Sigmoid colon (tissue), 4 donors: ENCODE measurements at regions not wholly inside any gene's neighbourhood (a gene's known extent, or its start where the extent isn't known, plus 50 kb on each side); places are given as distances from the start of the nearest gene placed in this dataset.

Source experiments
- CTCF ChIP-seq, 4 experiments: fragments of 450-650 bp in 3 of 4; fragments of 200-600 bp in 1 of 4; IDR thresholded peaks; one replicate each; pipeline ENCODE4 v1.5.1; 2016 to 2019; ENCODE audit warnings: antibody characterized with exemption in 4 of 4, mild to moderate bottlenecking in 3 of 4, moderate library complexity in 2 of 4
- EP300 ChIP-seq, 4 donors: sonication (generic); formaldehyde crosslinking; IDR thresholded peaks; one replicate each; pipeline ENCODE4 v1.6.1; 2017; ENCODE audit warnings: antibody characterized with exemption in 4 of 4
- POLR2A ChIP-seq, 2 donors: fragments of 450-650 bp; IDR thresholded peaks; one replicate each; pipeline ENCODE4 v1.6.1; 2016; ENCODE audit warnings: antibody characterized with exemption in 2 of 2, mild to moderate bottlenecking in 2 of 2, moderate library complexity in 2 of 2
- POLR2AphosphoS5 ChIP-seq, 4 donors: sonication (generic); formaldehyde crosslinking; IDR thresholded peaks; one replicate each; pipeline ENCODE4 v1.6.1; 2017; ENCODE audit warnings: antibody characterized with exemption in 4 of 4

GRCh38 chr3:139759470-139759869 is 81.7 kb upstream of the NMNAT3 start:
- TF ChIP-seq EP300 (IDR thresholded peaks at IDR 0.05) (no peak), POLR2A (IDR thresholded peaks at IDR 0.05) (no peak), CTCF (IDR thresholded peaks at IDR 0.05) (no peak), POLR2AphosphoS5 (IDR thresholded peaks at IDR 0.05) (no peak)
